NCI-H1105 (cell line): ENCODE measurements at regions not wholly inside any gene's neighbourhood (a gene's known extent, or its start where the extent isn't known, plus 50 kb on each side); places are given as distances from the start of the nearest gene placed in this dataset.
"Not testable (repeated sequence)": the region's sequence is repeated elsewhere in the genome, so short reads cannot be mapped to it uniquely, and the experiment has no call there.

ENCODE experiments used
- DNase-seq: peaks from one replicate; lab custom pipeline; 2025; lab: John Stamatoyannopoulos, UW

- no peak for DNase-seq
Measured at GRCh38 chr9:108803428-108804065, 52.2 kb downstream of the ACTL7B start.

- no peak for DNase-seq
Measured at GRCh38 chr9:108802967-108803366, 52.8 kb downstream of the ACTL7B start.

GRCh38 chr9:108801949-108802348, 53.8 kb downstream of the ACTL7B start:
- no peak for DNase-seq

- DNase-seq: no peak
Measured at GRCh38 chr9:108800632-108801099, 55.1 kb downstream of the ACTL7B start.

- no peak for DNase-seq
Measured at GRCh38 chr9:108793573-108793972, 62.2 kb downstream of the ACTL7B start.

GRCh38 chr9:108789742-108790141, 66.0 kb downstream of the ACTL7B start:
- no peak for DNase-seq

GRCh38 chr9:108787690-108788048, 68.1 kb downstream of the ACTL7B start:
- peak; percentile 37 for DNase-seq

- DNase-seq: no peak
Measured at GRCh38 chr9:108786901-108787689, 68.7 kb downstream of the ACTL7B start.

GRCh38 chr9:108786322-108786721, 69.5 kb downstream of the ACTL7B start:
- DNase-seq: no peak

- no peak for DNase-seq
Measured at GRCh38 chr9:108784998-108785397, 70.8 kb downstream of the ACTL7B start.

GRCh38 chr9:108783731-108784495, 71.9 kb downstream of the ACTL7B start:
- no peak for DNase-seq

GRCh38 chr9:108783326-108783725, 72.5 kb downstream of the ACTL7B start:
- no peak for DNase-seq

GRCh38 chr9:108780942-108781734, 74.6 kb downstream of the ACTL7B start:
- no peak for DNase-seq

GRCh38 chr9:108779551-108780325, 76.0 kb downstream of the ACTL7B start:
- DNase-seq: no peak

GRCh38 chr9:108776920-108777639, 78.7 kb downstream of the ACTL7B start:
- peak; percentile 15 for DNase-seq

- no peak for DNase-seq
Measured at GRCh38 chr9:108775901-108776306, 79.9 kb downstream of the ACTL7B start.

- DNase-seq: not testable (repeated sequence)
Measured at GRCh38 chr9:108774088-108774487, 81.7 kb downstream of the ACTL7B start.

- no peak for DNase-seq
Measured at GRCh38 chr9:108772301-108772894, 83.4 kb downstream of the ACTL7B start.

- DNase-seq: no peak
Measured at GRCh38 chr9:108768744-108769143, 87.0 kb downstream of the ACTL7B start.

GRCh38 chr9:108766626-108767161, 89.1 kb downstream of the ACTL7B start:
- no peak for DNase-seq
